Stomach (tissue), 8 donors: ENCODE measurements at regions not wholly inside any gene's neighbourhood (a gene's known extent, or its start where the extent isn't known, plus 50 kb on each side); places are given as distances from the start of the nearest gene placed in this dataset.

Source experiments
- DNase-seq, 2 donors: peaks; one replicate each; pipeline versions ENCODE4 v3.0.0 to v3.0.0-alpha.2; 2013 to 2019
- H3K27ac ChIP-seq, 5 donors: fragments of 200-600 bp in 4 of 5; sonication (generic) in 4 of 5; one replicate each; pipeline ENCODE4 v1.5.1; 2013 to 2019; ENCODE audit warnings: mild to moderate bottlenecking in 1 of 5, moderate library complexity in 1 of 5
- H3K27me3 ChIP-seq, 3 donors: fragments of 200-600 bp; sonication (generic); one replicate each; pipeline ENCODE4 v1.5.1; 2017 to 2019; ENCODE audit warnings: mixed run types in 1 of 3
- H3K36me3 ChIP-seq, 4 donors: fragments of 200-600 bp; sonication (generic); 1 replicate in 3 of 4; 2 replicates in 1 of 4; pipeline ENCODE4 v1.5.1; 2016 to 2019
- H3K4me1 ChIP-seq, 4 donors: fragments of 200-600 bp; sonication (generic); one replicate each; pipeline ENCODE4 v1.5.1; 2016 to 2019
- H3K4me3 ChIP-seq, 4 donors: fragments of 200-600 bp; sonication (generic) in 3 of 4; one replicate each; pipeline ENCODE4 v1.5.1; 2016 to 2019; ENCODE audit warnings: mild to moderate bottlenecking in 1 of 4
- H3K9me3 ChIP-seq, 4 donors: fragments of 200-600 bp; sonication (generic); one replicate each; pipeline ENCODE4 v1.5.1; 2016 to 2019
- CTCF ChIP-seq, 7 experiments: fragments of 450-650 bp in 4 of 7; fragments of 200-600 bp in 3 of 7; sonication (generic) in 3 of 7; IDR thresholded peaks; one replicate each; pipeline ENCODE4 v1.5.1; 2016 to 2019; ENCODE audit warnings: antibody characterized with exemption in 7 of 7, control low read depth in 2 of 7, mild to moderate bottlenecking in 1 of 7
- EP300 ChIP-seq: sonication (generic); formaldehyde crosslinking; IDR thresholded peaks from one replicate; pipeline ENCODE4 v1.6.1; 2017; ENCODE audit warnings: antibody characterized with exemption
- POLR2A ChIP-seq, 4 donors: fragments of 450-650 bp; IDR thresholded peaks; one replicate each; pipeline ENCODE4 v1.6.1; 2016; ENCODE audit warnings: antibody characterized with exemption in 4 of 4, control low read depth in 2 of 4, mild to moderate bottlenecking in 1 of 4, moderate library complexity in 1 of 4
- POLR2AphosphoS5 ChIP-seq, 3 donors: sonication (generic); formaldehyde crosslinking; IDR thresholded peaks; one replicate each; pipeline ENCODE4 v1.6.1; 2016; ENCODE audit warnings: antibody characterized with exemption in 3 of 3
- WGBS, 5 donors: extraction: QIAGEN DNeasy Blood & Tissue Kit in 3 of 5; methylation state at CpG; one replicate each; pipeline versions ENCODE4 v1.1.5 to v1.1.7; 2013 to 2018; 5-methylcytosine and 5-hydroxymethylcytosine counted together
- intact Hi-C: fragments of 100-400 bp; cut with DNase I; formaldehyde crosslinking; loops from one replicate; pipeline ENCODE4 v1.15.1; 2023; ENCODE audit warnings: low total_unique reads
- donor health status: healthy with polysubstance abuse.
- donor health status: Bipolar disorder and iron deficiency.
- donor health status: healthy.

DNA sequence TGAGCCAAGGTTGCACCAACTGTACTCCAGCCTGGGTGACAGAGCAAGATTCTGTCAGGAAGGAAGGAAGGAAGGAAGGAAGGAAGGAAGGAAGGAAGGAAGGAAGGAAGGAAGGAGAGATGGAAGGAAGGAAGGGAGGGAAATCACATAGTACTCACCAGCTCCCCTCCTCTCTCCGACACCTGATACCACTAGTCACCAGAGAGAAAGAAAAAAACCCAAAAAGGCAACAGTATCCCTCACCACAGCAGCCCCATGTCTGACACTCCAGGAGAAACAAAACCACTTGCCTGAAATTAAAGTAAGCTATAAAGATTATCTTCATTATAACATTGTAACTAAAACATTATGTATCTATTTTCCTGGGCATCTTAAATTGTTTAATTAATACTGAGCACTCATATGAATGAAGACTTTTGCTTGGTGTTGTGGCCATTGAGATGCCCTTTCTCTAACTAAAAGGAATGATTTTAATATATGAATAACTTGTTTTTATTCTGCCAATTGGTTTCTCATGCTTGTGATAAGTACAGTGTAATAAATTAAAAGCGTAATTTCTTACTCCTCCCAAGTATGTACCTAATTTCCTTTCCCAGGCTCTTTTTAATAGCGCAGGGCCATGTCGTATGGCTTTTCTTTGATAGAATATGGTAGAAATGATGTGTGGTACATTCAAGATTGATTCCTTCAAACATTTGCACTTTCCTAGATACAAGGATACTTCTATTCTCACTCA is 390.0 kb downstream of the MMUT start:
- intact Hi-C loops: no loop called here
- Histone ChIP-seq H3K4me3 (no peak overlapping the region), H3K27me3 (no peaks in the 10 kb centered on the region), H3K4me1 (no peaks in the 10 kb centered on the region), H3K36me3 (no peaks in the 10 kb centered on the region), H3K27ac (no peak overlapping the region), H3K9me3 (no peaks in the 10 kb centered on the region)
- no peak for TF ChIP-seq EP300
- no peak for TF ChIP-seq POLR2AphosphoS5 (IDR thresholded peaks at IDR 0.05)
- no peak for TF ChIP-seq CTCF (IDR thresholded peaks at IDR 0.05)
- TF ChIP-seq POLR2A (IDR thresholded peaks at IDR 0.05): no peak
- DNase-seq: no peak
- WGBS, 5 donors: 85 to 95% (median 92%) methylated on average over 4 of the region's 4 CpGs

- Histone ChIP-seq H3K27ac (no peak overlapping the region), H3K9me3 (peaks cover 0 to 1% (median 0%) of the 10 kb centered on the region in 4 donors), H3K36me3 (no peaks in the 10 kb centered on the region), H3K4me3 (no peak overlapping the region), H3K27me3 (no peaks in the 10 kb centered on the region), H3K4me1 (no peaks in the 10 kb centered on the region)
- WGBS, 5 donors: 60 to 79% (median 73%) methylated on average over 1 of the region's 1 CpG
- DNase-seq: no peak
- intact Hi-C loops: no loop called here
- TF ChIP-seq POLR2A (IDR thresholded peaks at IDR 0.05) (no peak), POLR2AphosphoS5 (IDR thresholded peaks at IDR 0.05) (no peak), CTCF (IDR thresholded peaks at IDR 0.05) (no peak), EP300 (no peak)
Observed at GRCh38 chr6:49072146-49072545, 390.9 kb downstream of the MMUT start.

DNA sequence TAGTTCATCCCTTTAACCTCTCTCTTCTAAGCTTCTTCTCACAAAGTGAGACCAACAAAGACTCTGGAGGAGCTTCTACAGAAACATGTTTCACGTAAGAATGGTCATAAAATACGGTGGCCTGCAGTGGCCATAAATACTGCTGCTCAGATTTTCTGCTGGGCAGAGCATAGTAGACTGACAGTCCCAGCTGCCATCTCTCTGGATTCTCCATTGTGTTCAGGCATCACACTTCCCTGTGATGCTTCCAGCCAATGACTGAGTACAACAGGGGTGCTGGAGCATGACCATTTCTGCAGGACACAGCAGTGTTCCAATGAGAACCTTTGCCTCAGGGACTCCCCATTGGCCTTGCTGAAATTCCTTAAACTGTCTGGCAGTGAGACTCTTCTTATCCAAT is 392.6 kb downstream of the MMUT start:
- H3K27me3 ChIP-seq: no peaks in the 10 kb centered on the region
- H3K27ac ChIP-seq: no peak overlapping the region
- no peak for DNase-seq
- H3K36me3 ChIP-seq: no peaks in the 10 kb centered on the region
- no peak overlapping the region for H3K4me3 ChIP-seq
- H3K9me3 ChIP-seq: peaks cover 0 to 14% (median 0%) of the 10 kb centered on the region in 4 donors
- no peaks in the 10 kb centered on the region for H3K4me1 ChIP-seq
- TF ChIP-seq EP300 (no peak), POLR2A (IDR thresholded peaks at IDR 0.05) (no peak), POLR2AphosphoS5 (IDR thresholded peaks at IDR 0.05) (no peak)
- intact Hi-C loops: no loop called here
- WGBS, 5 donors: 84 to 94% (median 90%) methylated on average over 2 of the region's 2 CpGs

DNA sequence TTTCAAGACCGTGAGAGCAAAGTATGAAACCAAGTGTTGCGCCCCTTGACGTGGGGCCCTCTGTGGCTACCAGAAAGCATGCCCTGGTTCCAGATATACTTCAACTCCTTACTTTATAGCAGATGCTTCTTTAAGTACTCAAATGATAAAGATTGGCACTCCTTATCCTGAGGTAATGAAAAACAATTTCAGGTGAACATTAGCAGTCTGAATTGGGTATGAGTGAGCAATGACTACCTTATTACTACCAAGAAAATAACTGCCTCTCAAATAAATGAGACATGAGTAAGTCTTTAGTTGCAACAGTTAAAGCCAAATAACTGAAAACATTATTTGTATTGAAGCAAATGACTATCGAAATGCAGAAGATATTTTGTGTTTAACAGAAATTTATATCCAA is 408.7 kb downstream of the MMUT start:
- intact Hi-C loops: no loop called here
- no peak overlapping the region for H3K27ac ChIP-seq
- no peaks in the 10 kb centered on the region for H3K36me3 ChIP-seq
- no peaks in the 10 kb centered on the region for H3K27me3 ChIP-seq
- TF ChIP-seq CTCF (IDR thresholded peaks at IDR 0.05): no peak
- no peak for TF ChIP-seq EP300
- no peak for TF ChIP-seq POLR2A (IDR thresholded peaks at IDR 0.05)
- no peak for TF ChIP-seq POLR2AphosphoS5 (IDR thresholded peaks at IDR 0.05)
- peaks cover 0 to 10% (median 2%) of the 10 kb centered on the region in 4 donors for H3K9me3 ChIP-seq
- no peaks in the 10 kb centered on the region for H3K4me1 ChIP-seq
- DNase-seq: no peak
- WGBS, 5 donors: 81 to 87% (median 84%) methylated on average over 4 of the region's 4 CpGs
- no peak overlapping the region for H3K4me3 ChIP-seq

DNA sequence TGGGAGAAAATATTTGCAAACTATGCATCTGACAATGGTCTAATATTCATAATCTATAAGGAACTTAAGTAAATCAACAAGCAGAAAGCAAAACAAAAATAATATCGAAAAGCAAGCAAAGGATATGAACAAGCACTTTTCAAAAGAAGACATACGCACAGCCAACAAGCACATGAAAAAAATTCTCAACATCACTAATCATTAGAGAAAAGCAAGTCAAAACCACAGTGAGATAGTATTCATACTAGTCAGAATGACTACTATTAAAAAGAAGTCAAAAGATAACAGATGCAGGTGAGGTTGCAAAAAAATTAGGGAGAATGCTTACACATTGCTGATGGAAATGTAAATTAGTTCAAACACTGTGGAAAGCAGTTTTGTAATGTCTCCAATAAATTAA is 410.2 kb downstream of the MMUT start:
- DNase-seq: no peak
- H3K4me1 ChIP-seq: no peaks in the 10 kb centered on the region
- H3K4me3 ChIP-seq: no peak overlapping the region
- H3K9me3 ChIP-seq: peaks cover 0 to 10% (median 2%) of the 10 kb centered on the region in 4 donors
- H3K27me3 ChIP-seq: no peaks in the 10 kb centered on the region
- intact Hi-C loops: no loop called here
- H3K36me3 ChIP-seq: no peaks in the 10 kb centered on the region
- H3K27ac ChIP-seq: no peak overlapping the region
- no peak for TF ChIP-seq POLR2AphosphoS5 (IDR thresholded peaks at IDR 0.05)
- TF ChIP-seq POLR2A (IDR thresholded peaks at IDR 0.05): no peak
- no peak for TF ChIP-seq EP300
- TF ChIP-seq CTCF (IDR thresholded peaks at IDR 0.05): no peak
- WGBS, 5 donors: 85 to 95% (median 87%) methylated on average over 2 of the region's 2 CpGs
